ENCODE measurements at regions not wholly inside any gene's neighbourhood (a gene's known extent, or its start where the extent isn't known, plus 50 kb on each side); places are given as distances from the start of the nearest gene placed in this dataset.

DNA sequence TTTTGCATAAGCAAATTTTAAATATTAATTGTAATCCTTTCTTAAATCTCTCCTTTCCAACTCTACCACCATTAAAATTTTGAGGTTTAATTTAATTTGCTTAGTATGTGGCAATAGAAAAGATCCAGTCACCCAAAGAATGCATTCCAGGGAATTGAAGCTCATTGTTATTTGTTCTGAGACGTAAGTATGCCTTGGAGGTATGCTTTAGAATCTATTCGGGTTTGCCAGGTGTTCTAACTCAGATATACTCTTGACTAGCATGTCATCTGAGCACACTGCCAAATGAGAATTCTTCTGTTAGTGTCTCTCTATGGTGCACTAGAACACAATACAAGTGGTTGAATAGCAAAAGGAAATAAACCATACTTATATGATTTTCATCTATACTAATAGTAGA is 813.6 kb upstream of the ADGRL2 start:
- H3K4me3 ChIP-seq (ENCODE audit: low read depth in 1 of 2, low read length in 2 of 2): no peak overlapping the region
- no peaks in the 10 kb centered on the region for H3K36me3 ChIP-seq (ENCODE audit: control insufficient read depth in 2 of 2, insufficient read depth in 2 of 2, low read length in 1 of 2)
- H3K27ac ChIP-seq (ENCODE audit: low read depth in 2 of 2, low read length in 1 of 2): no peak overlapping the region
- WGBS, 2 donors: 31 to 55% methylated on average over 2 of the region's 2 CpGs
- no peaks in the 10 kb centered on the region for H3K9me3 ChIP-seq (ENCODE audit: control insufficient read depth in 2 of 2, insufficient read depth in 1 of 2, low read depth in 1 of 2, low read length in 1 of 2)
- no peaks in the 10 kb centered on the region for H3K4me1 ChIP-seq (ENCODE audit: control insufficient read depth in 2 of 2, insufficient read depth in 2 of 2, low read length in 1 of 2)
- no peaks in the 10 kb centered on the region for H3K27me3 ChIP-seq (ENCODE audit: control insufficient read depth in 1 of 2, insufficient read depth in 2 of 2, low read length in 2 of 2)

DNA sequence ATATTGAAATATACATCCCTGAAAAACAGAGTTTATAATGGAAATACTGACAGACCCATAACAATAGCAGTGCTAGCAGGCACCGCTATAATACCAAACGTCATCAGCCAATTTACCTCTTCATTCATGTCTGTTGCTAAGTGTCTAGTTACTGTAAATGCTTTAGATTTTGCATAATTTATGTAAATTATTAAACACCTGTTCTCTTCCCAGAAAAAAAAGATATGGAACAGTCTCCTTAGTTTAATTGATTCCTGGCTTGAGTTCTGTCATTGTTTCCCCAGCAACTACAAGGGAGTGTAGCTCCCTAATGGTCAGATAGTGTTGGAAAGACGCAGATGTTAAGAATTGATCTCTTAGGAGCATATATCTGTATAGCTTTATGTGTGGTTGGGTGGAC is 817.9 kb upstream of the ADGRL2 start:
- Histone ChIP-seq H3K36me3 (ENCODE audit: control insufficient read depth in 2 of 2, insufficient read depth in 2 of 2, low read length in 1 of 2) (no peaks in the 10 kb centered on the region), H3K27me3 (ENCODE audit: control insufficient read depth in 1 of 2, insufficient read depth in 2 of 2, low read length in 2 of 2) (no peaks in the 10 kb centered on the region), H3K4me3 (ENCODE audit: low read depth in 1 of 2, low read length in 2 of 2) (no peak overlapping the region), H3K27ac (ENCODE audit: low read depth in 2 of 2, low read length in 1 of 2) (no peak overlapping the region), H3K9me3 (ENCODE audit: control insufficient read depth in 2 of 2, insufficient read depth in 1 of 2, low read depth in 1 of 2, low read length in 1 of 2) (no peaks in the 10 kb centered on the region), H3K4me1 (ENCODE audit: control insufficient read depth in 2 of 2, insufficient read depth in 2 of 2, low read length in 1 of 2) (no peaks in the 10 kb centered on the region)
- WGBS, 2 donors: 89 to 91% methylated on average over 3 of the region's 3 CpGs

DNA sequence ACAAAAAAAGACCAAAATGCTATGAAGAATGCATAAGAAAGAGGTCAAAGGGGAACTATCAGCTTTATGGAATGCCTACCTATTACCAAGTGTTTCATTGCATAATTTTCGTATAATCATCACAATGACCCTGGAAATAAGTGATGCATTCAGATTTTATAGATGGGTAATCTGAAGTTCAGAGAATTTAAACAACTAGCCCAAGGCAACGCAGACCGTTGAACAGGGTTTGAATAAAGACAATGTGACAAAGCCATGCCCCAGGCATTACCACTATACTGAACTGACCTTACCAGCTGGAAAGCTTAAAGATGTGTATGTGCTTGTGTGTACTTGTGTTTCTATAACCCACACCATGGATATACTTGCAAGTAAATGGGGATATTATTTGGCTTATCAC is 827.6 kb upstream of the ADGRL2 start:
- Histone ChIP-seq H3K4me3 (ENCODE audit: low read depth in 1 of 2, low read length in 2 of 2) (no peak overlapping the region), H3K27me3 (ENCODE audit: control insufficient read depth in 1 of 2, insufficient read depth in 2 of 2, low read length in 2 of 2) (no peaks in the 10 kb centered on the region), H3K27ac (ENCODE audit: low read depth in 2 of 2, low read length in 1 of 2) (no peak overlapping the region), H3K36me3 (ENCODE audit: control insufficient read depth in 2 of 2, insufficient read depth in 2 of 2, low read length in 1 of 2) (no peaks in the 10 kb centered on the region), H3K4me1 (ENCODE audit: control insufficient read depth in 2 of 2, insufficient read depth in 2 of 2, low read length in 1 of 2) (no peaks in the 10 kb centered on the region), H3K9me3 (ENCODE audit: control insufficient read depth in 2 of 2, insufficient read depth in 1 of 2, low read depth in 1 of 2, low read length in 1 of 2) (no peaks in the 10 kb centered on the region)
- 81 to 83% methylated on average over 3 of the region's 3 CpGs for WGBS, 2 donors

DNA sequence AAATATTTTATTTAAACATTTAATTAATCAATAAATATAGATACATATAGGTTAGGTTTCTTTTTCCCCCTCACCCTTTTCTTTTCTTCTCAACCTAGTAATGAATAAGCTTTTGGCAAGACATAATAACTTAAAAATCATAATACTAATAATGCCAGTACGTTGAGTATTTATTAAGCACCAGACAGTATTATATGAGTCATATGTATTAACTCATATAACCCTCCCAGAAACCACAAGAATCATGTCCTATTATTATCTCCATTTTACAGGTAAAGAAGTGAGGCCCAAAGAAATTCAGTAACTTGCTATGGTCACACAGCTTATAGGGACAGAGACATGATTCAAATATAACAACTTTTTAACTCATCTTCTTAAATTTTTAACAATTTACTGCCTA is 834.5 kb upstream of the ADGRL2 start:
- 39 to 64% methylated on average over 1 of the region's 1 CpG for WGBS, 2 donors
- Histone ChIP-seq H3K27ac (ENCODE audit: low read depth in 2 of 2, low read length in 1 of 2) (no peak overlapping the region), H3K4me3 (ENCODE audit: low read depth in 1 of 2, low read length in 2 of 2) (no peak overlapping the region), H3K9me3 (ENCODE audit: control insufficient read depth in 2 of 2, insufficient read depth in 1 of 2, low read depth in 1 of 2, low read length in 1 of 2) (no peaks in the 10 kb centered on the region), H3K4me1 (ENCODE audit: control insufficient read depth in 2 of 2, insufficient read depth in 2 of 2, low read length in 1 of 2) (peaks cover 0 to 4% of the 10 kb centered on the region in 2 donors), H3K36me3 (ENCODE audit: control insufficient read depth in 2 of 2, insufficient read depth in 2 of 2, low read length in 1 of 2) (peaks cover 0 to 3% of the 10 kb centered on the region in 2 donors), H3K27me3 (ENCODE audit: control insufficient read depth in 1 of 2, insufficient read depth in 2 of 2, low read length in 2 of 2) (no peaks in the 10 kb centered on the region)

DNA sequence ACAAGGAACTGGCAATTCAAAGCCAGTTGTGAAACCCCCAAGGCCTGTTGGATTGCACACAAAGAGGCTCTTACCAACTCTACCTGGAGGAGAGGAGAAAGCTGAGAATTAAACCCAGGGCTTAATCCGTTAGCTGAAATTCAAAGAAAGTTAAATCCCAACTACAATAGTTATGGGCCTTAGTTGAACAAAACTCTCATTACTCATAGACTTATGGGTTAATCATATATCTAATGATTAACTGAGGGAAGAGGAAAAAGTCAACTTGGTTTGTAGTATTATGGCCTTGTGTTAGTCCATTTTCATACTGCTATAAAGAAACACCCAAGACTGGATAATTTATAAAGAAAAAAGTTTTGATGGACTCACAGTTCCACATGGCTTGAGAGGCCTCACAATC is 838.2 kb upstream of the ADGRL2 start:
- 68 to 87% methylated on average over 1 of the region's 1 CpG for WGBS, 2 donors
- Histone ChIP-seq H3K9me3 (ENCODE audit: control insufficient read depth in 2 of 2, insufficient read depth in 1 of 2, low read depth in 1 of 2, low read length in 1 of 2) (no peaks in the 10 kb centered on the region), H3K4me3 (ENCODE audit: low read depth in 1 of 2, low read length in 2 of 2) (no peak overlapping the region)

DNA sequence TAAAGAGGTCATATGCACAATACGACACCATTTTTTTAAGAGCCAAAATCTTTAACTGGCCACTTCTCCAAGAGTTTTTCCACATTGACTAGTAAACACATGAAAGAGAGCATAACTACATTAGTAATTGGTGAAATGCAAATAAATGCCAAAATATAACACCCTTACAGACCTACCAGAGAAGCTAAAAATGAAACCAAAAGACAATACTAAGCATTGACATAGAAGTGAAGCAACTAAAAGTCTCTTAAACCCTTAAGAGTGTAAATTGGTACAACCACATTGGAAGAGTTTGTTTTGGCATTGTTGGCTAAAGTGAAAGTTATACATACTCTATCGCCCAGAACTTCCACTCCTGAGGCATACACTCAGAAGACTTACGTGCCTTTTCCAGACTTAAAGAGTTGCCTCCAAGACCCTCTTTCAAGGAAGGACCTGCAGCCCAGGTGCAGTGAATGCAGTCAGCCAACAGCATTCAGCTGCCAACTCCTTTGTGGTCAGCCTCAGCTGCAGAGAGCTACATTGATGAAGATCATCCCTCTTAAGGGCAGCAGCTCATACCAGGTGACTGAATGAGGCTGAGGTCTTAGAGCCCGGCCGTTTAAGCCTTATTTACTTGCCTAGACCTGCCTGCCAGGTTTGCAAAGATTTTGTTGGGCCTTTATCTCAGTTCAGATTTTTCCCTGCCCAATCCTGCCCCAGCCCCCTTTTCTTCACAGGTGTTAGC is 839.1 kb upstream of the ADGRL2 start:
- H3K9me3 ChIP-seq (ENCODE audit: control insufficient read depth in 2 of 2, insufficient read depth in 1 of 2, low read depth in 1 of 2, low read length in 1 of 2): no peaks in the 10 kb centered on the region
- H3K4me3 ChIP-seq (ENCODE audit: low read depth in 1 of 2, low read length in 2 of 2): no peak overlapping the region
- 69 to 70% methylated on average over 5 of the region's 5 CpGs for WGBS, 2 donors
- H3K4me1 ChIP-seq (ENCODE audit: control insufficient read depth in 2 of 2, insufficient read depth in 2 of 2, low read length in 1 of 2): peaks cover 0 to 4% of the 10 kb centered on the region in 2 donors
- no peak overlapping the region for H3K27ac ChIP-seq (ENCODE audit: low read depth in 2 of 2, low read length in 1 of 2)
- H3K27me3 ChIP-seq (ENCODE audit: control insufficient read depth in 1 of 2, insufficient read depth in 2 of 2, low read length in 2 of 2): no peaks in the 10 kb centered on the region
- peaks cover 0 to 3% of the 10 kb centered on the region in 2 donors for H3K36me3 ChIP-seq (ENCODE audit: control insufficient read depth in 2 of 2, insufficient read depth in 2 of 2, low read length in 1 of 2)

More for the DNA sequence above, 838.2 kb upstream of the ADGRL2 start:
- H3K36me3 ChIP-seq (ENCODE audit: control insufficient read depth in 2 of 2, insufficient read depth in 2 of 2, low read length in 1 of 2): peaks cover 0 to 3% of the 10 kb centered on the region in 2 donors
- H3K4me1 ChIP-seq (ENCODE audit: control insufficient read depth in 2 of 2, insufficient read depth in 2 of 2, low read length in 1 of 2): peaks cover 0 to 4% of the 10 kb centered on the region in 2 donors
- H3K27me3 ChIP-seq (ENCODE audit: control insufficient read depth in 1 of 2, insufficient read depth in 2 of 2, low read length in 2 of 2): no peaks in the 10 kb centered on the region
- H3K27ac ChIP-seq (ENCODE audit: low read depth in 2 of 2, low read length in 1 of 2): no peak overlapping the region

DNA sequence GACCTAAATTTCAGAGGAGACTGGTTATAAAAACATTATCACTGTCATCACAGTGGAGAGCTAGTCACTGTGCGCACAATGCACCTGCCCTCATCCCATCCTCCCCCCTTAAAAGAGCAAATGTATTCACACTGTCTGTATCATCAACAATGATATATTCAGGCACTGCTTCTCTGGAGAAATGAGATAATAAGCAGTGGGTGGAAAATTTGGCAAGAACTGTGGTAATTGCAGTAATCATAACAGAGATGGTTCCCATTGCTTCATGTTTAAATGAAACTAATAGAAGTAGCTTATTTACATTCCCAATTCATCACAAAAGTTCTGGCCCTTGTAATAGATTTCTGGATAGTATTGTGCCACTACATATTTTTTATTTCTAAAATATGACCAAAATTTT is 867.4 kb upstream of the ADGRL2 start:
- peaks cover 4% of the 10 kb centered on the region in 2 donors for H3K9me3 ChIP-seq (ENCODE audit: control insufficient read depth in 2 of 2, insufficient read depth in 1 of 2, low read depth in 1 of 2, low read length in 1 of 2)
- no peak overlapping the region for H3K27ac ChIP-seq (ENCODE audit: low read depth in 2 of 2, low read length in 1 of 2)
- 87 to 91% methylated on average over 1 of the region's 1 CpG for WGBS, 2 donors
- H3K27me3 ChIP-seq (ENCODE audit: control insufficient read depth in 1 of 2, insufficient read depth in 2 of 2, low read length in 2 of 2): no peaks in the 10 kb centered on the region
- H3K4me3 ChIP-seq (ENCODE audit: low read depth in 1 of 2, low read length in 2 of 2): no peak overlapping the region
- H3K36me3 ChIP-seq (ENCODE audit: control insufficient read depth in 2 of 2, insufficient read depth in 2 of 2, low read length in 1 of 2): no peaks in the 10 kb centered on the region
- no peaks in the 10 kb centered on the region for H3K4me1 ChIP-seq (ENCODE audit: control insufficient read depth in 2 of 2, insufficient read depth in 2 of 2, low read length in 1 of 2)

DNA sequence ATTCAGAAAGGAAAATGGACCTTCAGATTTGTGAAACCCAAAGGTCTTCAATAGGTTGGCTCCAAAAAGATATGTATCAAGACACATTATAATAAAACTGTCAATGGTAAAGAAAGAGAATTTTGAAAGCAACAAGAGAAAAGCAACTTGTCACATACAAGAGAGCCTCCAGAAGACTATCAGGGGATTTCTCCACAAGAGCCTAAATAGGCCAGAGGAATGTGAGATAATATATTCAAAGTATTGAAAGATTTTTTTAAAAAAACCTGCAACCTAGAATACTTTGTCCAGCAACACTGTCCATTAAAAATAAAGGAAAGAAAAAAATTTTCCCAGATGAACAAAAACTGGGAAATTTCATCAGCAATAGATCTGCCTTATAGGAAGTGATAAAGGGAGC is 869.6 kb upstream of the ADGRL2 start:
- Histone ChIP-seq H3K4me1 (ENCODE audit: control insufficient read depth in 2 of 2, insufficient read depth in 2 of 2, low read length in 1 of 2) (no peaks in the 10 kb centered on the region), H3K9me3 (ENCODE audit: control insufficient read depth in 2 of 2, insufficient read depth in 1 of 2, low read depth in 1 of 2, low read length in 1 of 2) (peaks cover 4% of the 10 kb centered on the region in 2 donors), H3K27me3 (ENCODE audit: control insufficient read depth in 1 of 2, insufficient read depth in 2 of 2, low read length in 2 of 2) (no peaks in the 10 kb centered on the region), H3K4me3 (ENCODE audit: low read depth in 1 of 2, low read length in 2 of 2) (no peak overlapping the region), H3K27ac (ENCODE audit: low read depth in 2 of 2, low read length in 1 of 2) (no peak overlapping the region), H3K36me3 (ENCODE audit: control insufficient read depth in 2 of 2, insufficient read depth in 2 of 2, low read length in 1 of 2) (no peaks in the 10 kb centered on the region)

DNA sequence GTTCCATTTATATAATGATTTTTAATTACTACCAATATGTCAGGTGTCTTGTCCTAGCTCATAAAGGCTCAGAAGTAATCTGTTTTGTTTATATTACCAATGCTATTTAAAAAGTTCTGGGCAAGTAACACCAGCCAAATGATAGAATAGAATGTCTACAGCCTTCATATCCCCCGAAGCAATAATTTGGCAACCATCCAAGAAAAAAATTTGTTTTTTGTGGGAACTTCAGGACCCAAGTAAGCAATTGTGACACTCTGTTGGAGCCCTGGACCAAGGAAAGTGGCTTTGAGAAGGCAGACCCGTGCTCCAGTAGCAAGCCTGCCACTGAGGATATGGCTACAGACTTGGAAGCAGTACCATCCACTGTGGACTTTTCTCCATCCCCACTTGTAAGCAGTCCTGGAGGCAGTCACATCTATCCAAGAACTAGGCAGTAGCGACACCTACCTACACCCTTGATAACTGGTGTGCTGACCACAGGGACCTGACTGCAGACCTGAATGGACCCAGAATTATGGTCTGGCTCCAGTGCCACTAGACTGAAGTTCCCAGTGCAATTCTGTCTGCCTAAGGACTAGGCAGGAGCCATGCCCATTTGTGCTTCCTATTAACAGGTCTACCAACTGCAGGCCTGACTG is 870.7 kb upstream of the ADGRL2 start:
- H3K9me3 ChIP-seq (ENCODE audit: control insufficient read depth in 2 of 2, insufficient read depth in 1 of 2, low read depth in 1 of 2, low read length in 1 of 2): peaks cover 4% of the 10 kb centered on the region in 2 donors
- no peaks in the 10 kb centered on the region for H3K27me3 ChIP-seq (ENCODE audit: control insufficient read depth in 1 of 2, insufficient read depth in 2 of 2, low read length in 2 of 2)
- WGBS, 2 donors: 63 to 76% methylated on average over 3 of the region's 3 CpGs
- H3K4me3 ChIP-seq (ENCODE audit: low read depth in 1 of 2, low read length in 2 of 2): no peak overlapping the region
- H3K36me3 ChIP-seq (ENCODE audit: control insufficient read depth in 2 of 2, insufficient read depth in 2 of 2, low read length in 1 of 2): no peaks in the 10 kb centered on the region
- no peaks in the 10 kb centered on the region for H3K4me1 ChIP-seq (ENCODE audit: control insufficient read depth in 2 of 2, insufficient read depth in 2 of 2, low read length in 1 of 2)
- H3K27ac ChIP-seq (ENCODE audit: low read depth in 2 of 2, low read length in 1 of 2): no peak overlapping the region

DNA sequence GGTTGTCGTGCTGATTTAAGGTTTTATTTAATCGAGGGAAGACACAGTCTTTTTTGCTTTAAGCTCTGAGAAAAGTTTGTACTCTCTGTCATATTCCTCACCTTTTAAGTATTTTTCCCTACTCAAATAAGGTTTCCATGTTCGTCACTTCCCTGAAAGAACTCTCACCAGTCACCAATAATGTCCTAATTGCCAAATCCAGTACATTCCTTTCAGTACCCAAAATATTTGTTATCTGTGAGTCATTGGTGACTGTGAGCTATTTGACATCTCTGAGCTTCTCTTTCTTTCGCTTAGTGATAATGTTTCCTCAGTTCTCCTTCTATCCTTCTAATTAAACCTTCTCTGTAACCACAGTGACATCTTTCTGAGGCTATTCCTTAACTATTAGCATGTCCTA is 874.2 kb upstream of the ADGRL2 start:
- H3K4me1 ChIP-seq (ENCODE audit: control insufficient read depth in 2 of 2, insufficient read depth in 2 of 2, low read length in 1 of 2): no peaks in the 10 kb centered on the region
- no peak overlapping the region for H3K27ac ChIP-seq (ENCODE audit: low read depth in 2 of 2, low read length in 1 of 2)
- no peaks in the 10 kb centered on the region for H3K36me3 ChIP-seq (ENCODE audit: control insufficient read depth in 2 of 2, insufficient read depth in 2 of 2, low read length in 1 of 2)
- no peaks in the 10 kb centered on the region for H3K27me3 ChIP-seq (ENCODE audit: control insufficient read depth in 1 of 2, insufficient read depth in 2 of 2, low read length in 2 of 2)
- WGBS, 2 donors: 81 to 87% methylated on average over 4 of the region's 4 CpGs
- H3K9me3 ChIP-seq (ENCODE audit: control insufficient read depth in 2 of 2, insufficient read depth in 1 of 2, low read depth in 1 of 2, low read length in 1 of 2): peaks cover 4% of the 10 kb centered on the region in 2 donors
- H3K4me3 ChIP-seq (ENCODE audit: low read depth in 1 of 2, low read length in 2 of 2): no peak overlapping the region

Measured in esophagus (tissue), 2 donors.